ENCODE measurements at regions not wholly inside any gene's neighbourhood (a gene's known extent, or its start where the extent isn't known, plus 50 kb on each side); places are given as distances from the start of the nearest gene placed in this dataset.

DNA sequence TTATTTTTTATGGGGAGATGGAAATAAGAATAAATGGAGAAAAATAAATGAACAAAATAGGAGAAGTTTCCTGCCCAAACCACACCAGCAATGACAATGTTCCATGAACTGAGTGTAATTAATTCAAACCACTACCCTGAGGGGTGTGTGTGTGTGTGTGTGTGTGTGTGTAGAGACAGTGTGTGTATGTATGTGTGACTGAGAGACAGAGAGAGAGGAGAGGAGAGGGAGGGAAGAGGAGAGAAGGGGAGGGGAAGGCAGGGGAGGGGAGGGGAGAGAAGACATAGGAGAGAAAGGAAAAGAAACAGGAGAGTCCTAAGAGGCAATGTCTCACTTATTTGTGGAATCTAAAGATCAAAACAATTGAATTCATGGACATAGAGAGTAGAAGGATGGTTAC is 65.0 kb upstream of the POU2AF1 start:
- H3K9me3 Mint-ChIP-seq, result no peaks in the 10 kb centered on the region
- peaks cover 22% of the 10 kb centered on the region for H3K4me1 Mint-ChIP-seq
- H3K4me3 Mint-ChIP-seq, result no peak overlapping the region
- H3K27me3 Mint-ChIP-seq, result no peaks in the 10 kb centered on the region
- no peaks in the 10 kb centered on the region for H3K36me3 Mint-ChIP-seq (ENCODE audit: low read depth)
- H3K27ac Mint-ChIP-seq, result no peak overlapping the region
- ATAC-seq (replicated peaks), result no peak

DNA sequence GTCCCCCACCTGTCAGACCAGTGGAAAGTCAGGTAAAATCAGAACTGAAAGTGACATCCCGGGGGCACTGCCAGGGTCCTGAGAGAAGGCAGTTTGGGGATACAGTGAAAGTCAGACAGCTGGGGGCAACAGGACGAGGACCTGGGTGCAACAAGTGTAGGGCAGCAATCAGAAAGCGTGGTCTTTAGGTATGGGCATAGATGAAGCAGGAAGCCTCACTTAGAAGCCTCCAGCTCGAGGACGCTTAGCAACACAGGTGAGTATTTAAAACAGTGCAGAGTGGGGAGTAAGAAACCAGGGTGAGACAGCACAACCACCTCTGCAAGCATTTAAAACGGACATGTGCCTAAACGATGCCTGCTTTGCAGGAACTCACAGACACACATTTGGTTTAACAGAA is 64.6 kb upstream of the POU2AF1 start:
- H3K4me3 Mint-ChIP-seq, result no peak overlapping the region
- peaks cover 22% of the 10 kb centered on the region for H3K4me1 Mint-ChIP-seq
- no peaks in the 10 kb centered on the region for H3K9me3 Mint-ChIP-seq
- ATAC-seq (replicated peaks), result no peak
- no peaks in the 10 kb centered on the region for H3K36me3 Mint-ChIP-seq (ENCODE audit: low read depth)
- H3K27ac Mint-ChIP-seq, result no peak overlapping the region
- H3K27me3 Mint-ChIP-seq, result no peaks in the 10 kb centered on the region

DNA sequence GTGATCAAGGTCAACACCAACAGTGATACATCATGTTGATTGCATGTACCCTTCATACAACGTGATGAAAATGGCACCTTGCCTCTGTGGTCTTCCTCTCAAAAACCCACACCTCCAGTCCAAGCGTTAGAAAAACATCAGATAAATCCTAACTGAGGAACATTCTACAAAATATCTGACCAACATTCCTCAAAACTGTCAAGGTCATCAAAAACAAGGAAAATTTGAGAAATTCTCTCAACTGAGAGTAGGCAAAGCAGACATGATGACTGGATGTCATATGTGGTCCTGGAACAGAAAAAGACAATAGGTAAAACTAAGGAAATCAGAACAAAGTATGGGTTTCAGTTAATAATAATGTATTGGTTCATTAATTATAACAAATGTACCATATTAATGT is 64.0 kb upstream of the POU2AF1 start:
- peaks cover 22% of the 10 kb centered on the region for H3K4me1 Mint-ChIP-seq
- H3K4me3 Mint-ChIP-seq, result no peak overlapping the region
- no peaks in the 10 kb centered on the region for H3K36me3 Mint-ChIP-seq (ENCODE audit: low read depth)
- H3K27me3 Mint-ChIP-seq, result no peaks in the 10 kb centered on the region
- no peaks in the 10 kb centered on the region for H3K9me3 Mint-ChIP-seq
- no peak overlapping the region for H3K27ac Mint-ChIP-seq
- no peak for ATAC-seq (replicated peaks)

DNA sequence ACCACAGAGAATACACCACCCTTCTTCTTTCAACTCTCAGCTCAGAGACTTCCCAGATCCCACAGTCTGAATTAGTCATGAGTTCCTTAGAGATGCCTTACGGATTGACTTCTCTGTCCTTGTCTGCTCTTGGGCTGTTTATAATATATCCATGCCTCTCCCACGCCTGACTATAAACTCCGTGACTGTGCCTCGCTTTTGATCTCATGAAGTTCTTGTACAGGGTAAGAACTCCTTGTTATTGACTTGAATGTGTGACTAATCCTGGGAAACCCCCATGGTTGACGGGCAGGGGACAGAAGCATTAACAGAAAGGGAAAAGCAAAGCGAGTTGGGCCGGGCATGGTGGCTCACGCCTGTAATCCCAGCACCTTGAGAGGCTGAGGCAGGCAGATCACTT is 62.4 kb upstream of the POU2AF1 start:
- peak overlapping the region; percentile 27 for H3K27ac Mint-ChIP-seq
- H3K4me1 Mint-ChIP-seq, result peaks cover 19% of the 10 kb centered on the region
- no peaks in the 10 kb centered on the region for H3K27me3 Mint-ChIP-seq
- H3K36me3 Mint-ChIP-seq (ENCODE audit: low read depth), result no peaks in the 10 kb centered on the region
- peak overlapping the region; percentile 5 for H3K4me3 Mint-ChIP-seq
- no peaks in the 10 kb centered on the region for H3K9me3 Mint-ChIP-seq
- peak; percentile 78 for ATAC-seq (replicated peaks)

DNA sequence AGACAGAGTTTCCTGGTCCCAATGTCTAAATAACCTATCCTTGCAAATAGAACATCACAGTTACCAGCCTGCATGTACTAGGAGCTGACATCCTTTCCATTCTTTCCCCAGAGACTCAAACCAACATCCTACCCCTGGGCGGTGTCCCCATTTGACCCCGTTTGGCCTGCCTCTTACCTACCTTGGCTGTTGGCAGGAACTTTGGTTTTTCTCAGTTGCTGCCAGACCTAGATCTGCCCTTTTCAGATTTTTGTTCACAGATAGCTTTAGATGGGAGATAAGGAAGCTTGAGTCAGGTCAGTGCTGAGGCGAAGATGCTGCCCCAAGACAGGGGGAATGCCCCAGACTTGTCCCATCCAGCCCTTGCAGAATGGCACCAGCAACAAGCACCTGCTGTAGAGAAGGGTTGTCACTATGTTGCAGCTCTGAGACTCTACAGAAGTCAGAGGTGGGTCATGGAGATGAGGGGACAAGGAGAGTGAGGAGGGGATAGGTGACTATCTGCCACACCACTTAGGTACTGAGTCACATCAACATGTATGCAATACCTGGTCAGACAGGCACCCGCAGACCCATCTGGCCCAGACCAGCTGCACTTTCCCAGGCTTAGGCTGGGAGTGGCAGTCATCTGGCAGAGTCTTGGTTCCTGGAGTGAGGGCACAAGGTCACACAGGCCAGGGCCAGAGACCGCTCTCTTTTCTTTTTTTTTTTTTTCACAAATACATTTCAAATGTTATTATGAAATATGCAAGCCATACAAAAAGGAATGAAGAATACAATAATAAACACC is 61.5 kb upstream of the POU2AF1 start:
- no peaks in the 10 kb centered on the region for H3K27me3 Mint-ChIP-seq
- no peak overlapping the region for H3K4me3 Mint-ChIP-seq
- ATAC-seq (replicated peaks), result peak; percentile 31
- H3K9me3 Mint-ChIP-seq, result no peaks in the 10 kb centered on the region
- H3K36me3 Mint-ChIP-seq (ENCODE audit: low read depth), result no peaks in the 10 kb centered on the region
- peak overlapping the region; percentile 27 for H3K27ac Mint-ChIP-seq
- H3K4me1 Mint-ChIP-seq, result peaks cover 13% of the 10 kb centered on the region

DNA sequence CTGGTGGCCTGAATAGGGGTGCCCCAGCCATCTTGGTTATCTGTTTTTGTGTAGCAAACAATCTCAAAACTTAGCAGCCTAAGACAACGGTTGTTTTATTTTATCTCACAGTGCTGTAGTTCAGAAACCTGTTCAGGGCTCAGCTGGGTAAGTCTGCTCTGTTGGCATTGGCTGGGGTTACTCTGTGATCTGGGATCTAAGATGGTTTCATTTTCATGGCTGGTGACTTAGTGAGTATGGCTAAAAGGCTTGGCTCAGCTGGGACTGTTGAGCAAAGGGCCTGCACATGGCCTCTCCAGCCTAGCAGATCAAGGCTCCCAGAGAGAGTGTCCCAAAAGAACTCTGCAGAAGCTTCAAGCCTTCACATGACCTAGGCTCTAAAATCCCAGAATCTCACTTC is 60.8 kb upstream of the POU2AF1 start:
- H3K4me3 Mint-ChIP-seq, result no peak overlapping the region
- no peak for ATAC-seq (replicated peaks)
- no peaks in the 10 kb centered on the region for H3K9me3 Mint-ChIP-seq
- H3K36me3 Mint-ChIP-seq (ENCODE audit: low read depth), result no peaks in the 10 kb centered on the region
- peak overlapping the region; percentile 8 for H3K27ac Mint-ChIP-seq
- peaks cover 12% of the 10 kb centered on the region for H3K4me1 Mint-ChIP-seq
- no peaks in the 10 kb centered on the region for H3K27me3 Mint-ChIP-seq

DNA sequence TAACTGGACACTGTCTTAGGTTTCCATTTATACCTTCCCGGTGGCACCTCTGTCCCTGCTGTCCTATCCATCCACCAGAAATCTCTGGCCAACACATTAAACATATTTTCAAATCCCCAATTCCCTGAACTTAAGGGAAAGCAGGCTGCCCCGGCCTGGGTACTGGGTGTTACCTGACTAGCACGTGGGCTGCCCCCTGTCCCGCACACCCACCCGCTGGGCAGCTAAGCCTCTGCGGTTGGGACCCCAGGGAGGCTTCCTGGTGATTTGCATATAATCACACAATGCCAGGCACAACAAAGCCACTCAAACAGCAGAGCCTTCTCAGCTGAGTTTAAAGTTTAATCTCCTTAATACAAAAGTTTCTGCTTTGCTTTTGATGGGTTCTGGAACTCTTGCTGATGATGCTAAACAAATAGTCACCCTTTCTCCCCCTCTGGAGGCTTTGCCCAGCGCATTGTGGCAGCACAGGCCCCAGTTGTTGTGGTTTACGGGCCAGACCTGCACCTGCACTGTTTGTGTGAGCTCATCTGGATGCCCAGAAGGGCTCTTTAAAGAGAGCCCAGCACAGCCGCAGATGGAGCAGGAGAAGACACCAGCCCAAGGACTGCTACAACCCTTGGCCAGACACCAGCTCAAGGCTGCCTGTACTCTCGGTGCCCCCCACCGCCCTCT is 59.9 kb upstream of the POU2AF1 start:
- peak overlapping the region; percentile 8 for H3K27ac Mint-ChIP-seq
- H3K36me3 Mint-ChIP-seq (ENCODE audit: low read depth), result no peaks in the 10 kb centered on the region
- no peak for ATAC-seq (replicated peaks)
- peaks cover 12% of the 10 kb centered on the region for H3K4me1 Mint-ChIP-seq
- H3K4me3 Mint-ChIP-seq, result no peak overlapping the region
- H3K27me3 Mint-ChIP-seq, result no peaks in the 10 kb centered on the region
- H3K9me3 Mint-ChIP-seq, result no peaks in the 10 kb centered on the region

DNA sequence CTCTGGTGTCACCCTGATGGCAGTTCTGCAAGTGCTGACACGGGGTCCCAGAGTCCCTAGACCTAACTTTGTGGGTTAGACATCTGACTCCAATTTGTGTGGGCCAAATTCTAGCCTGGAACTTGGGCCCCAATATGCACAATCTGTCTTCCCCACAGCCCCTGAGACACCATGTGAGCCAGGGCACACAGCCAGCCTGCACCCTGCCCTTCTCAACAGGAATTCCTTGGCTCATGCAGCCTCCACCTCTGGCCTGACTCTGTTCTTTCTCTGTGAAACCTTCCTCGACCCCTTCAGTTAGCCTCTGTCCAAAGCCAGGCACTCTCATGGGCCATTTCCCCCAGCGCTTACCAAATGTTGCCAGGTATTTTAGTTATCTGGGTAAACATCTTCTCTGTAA is 59.1 kb upstream of the POU2AF1 start:
- Mint-ChIP-seq H3K4me3 (no peak overlapping the region), H3K27me3 (no peaks in the 10 kb centered on the region), H3K9me3 (no peaks in the 10 kb centered on the region), H3K27ac (no peak overlapping the region), H3K4me1 (peaks cover 12% of the 10 kb centered on the region), H3K36me3 (ENCODE audit: low read depth) (no peaks in the 10 kb centered on the region)
- ATAC-seq (replicated peaks), result no peak

DNA sequence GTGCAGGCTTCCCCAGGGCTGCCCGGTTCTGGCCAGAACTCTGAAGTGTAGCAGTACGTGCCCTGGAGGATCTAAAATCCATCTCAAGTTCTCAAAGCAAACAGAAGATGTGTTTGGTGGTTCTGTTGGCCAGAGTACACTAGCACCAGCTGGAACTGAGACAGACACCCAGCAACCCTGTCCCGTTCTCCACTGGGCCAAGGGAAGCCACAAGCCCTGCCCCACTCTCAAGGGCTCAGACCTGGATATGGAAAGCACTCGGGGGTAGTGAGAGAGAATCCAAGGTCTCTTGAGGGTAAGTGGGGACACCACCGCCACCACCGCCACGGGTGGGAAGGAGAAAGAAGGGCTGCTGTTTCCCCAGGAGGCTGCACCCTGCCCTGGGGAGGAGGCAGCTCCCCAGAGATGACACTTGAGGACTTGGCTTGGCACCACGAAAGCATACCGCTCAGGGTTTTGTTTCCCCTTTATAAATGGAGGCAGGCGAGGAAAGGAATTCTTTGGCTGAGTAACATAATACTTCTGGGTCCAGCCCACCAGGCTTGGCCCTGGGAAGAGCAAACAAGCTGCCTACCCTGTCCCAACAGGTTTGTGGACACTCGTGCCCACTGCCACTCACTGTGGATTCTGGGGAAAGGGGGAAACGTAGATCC is 56.1 kb upstream of the POU2AF1 start:
- H3K9me3 Mint-ChIP-seq, result no peaks in the 10 kb centered on the region
- ATAC-seq (replicated peaks), result no peak
- no peaks in the 10 kb centered on the region for H3K36me3 Mint-ChIP-seq (ENCODE audit: low read depth)
- H3K4me1 Mint-ChIP-seq, result peaks cover 5% of the 10 kb centered on the region
- no peak overlapping the region for H3K27ac Mint-ChIP-seq
- peaks cover 5% of the 10 kb centered on the region for H3K27me3 Mint-ChIP-seq
- peak overlapping the region; percentile 36 for H3K4me3 Mint-ChIP-seq

DNA sequence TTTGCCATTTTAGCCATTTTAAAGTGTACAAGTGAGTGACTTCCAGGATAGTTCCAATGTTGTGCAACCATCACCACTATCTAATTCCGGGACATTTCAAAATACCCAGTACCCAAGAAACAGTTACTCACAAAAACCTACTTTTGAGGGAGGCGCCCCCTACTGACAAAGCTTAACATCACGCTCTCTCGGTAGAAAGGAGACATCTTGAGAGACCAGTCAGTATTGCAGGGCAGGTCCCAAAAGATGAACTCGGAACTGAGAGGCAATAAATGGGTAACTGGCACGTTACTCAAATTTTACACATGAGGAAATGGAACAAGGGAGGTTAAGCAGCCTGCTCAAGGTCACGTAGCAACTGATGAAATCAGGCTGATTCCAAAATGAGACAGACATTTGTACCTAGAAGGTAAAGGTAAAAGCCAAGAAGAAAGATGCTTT is 50.0 kb upstream of the POU2AF1 start:
- H3K4me3 Mint-ChIP-seq, result no peak overlapping the region
- ATAC-seq (replicated peaks), result peak; percentile 83
- no peaks in the 10 kb centered on the region for H3K9me3 Mint-ChIP-seq
- H3K36me3 Mint-ChIP-seq (ENCODE audit: low read depth), result no peaks in the 10 kb centered on the region
- H3K4me1 Mint-ChIP-seq, result no peaks in the 10 kb centered on the region
- peak overlapping the region; percentile 31 for H3K27ac Mint-ChIP-seq
- peaks cover 5% of the 10 kb centered on the region for H3K27me3 Mint-ChIP-seq

Measured in activated T-helper 17 cell treated with anti-CD3 and anti-CD28 coated beads, Interleukin-2, amount 50 U/mL, for 72 hours (primary cell).